ENCODE measurements at regions not wholly inside any gene's neighbourhood (a gene's known extent, or its start where the extent isn't known, plus 50 kb on each side); places are given as distances from the start of the nearest gene placed in this dataset.

GRCh38 chr18:37852464-37852863 is 286.9 kb upstream of the CELF4 start:
- H3K4me2 ChIP-seq = no peak overlapping the region
- no peak overlapping the region for H3K9ac ChIP-seq
- no peak overlapping the region for H2AFZ ChIP-seq (ENCODE audit: low read depth)
- no peak overlapping the region for H3K4me3 ChIP-seq (IDR thresholded peaks at IDR 0.05; ENCODE audit: insufficient read depth, low read depth, low read length)
- H3K36me3 ChIP-seq (ENCODE audit: insufficient read depth) = no peaks in the 10 kb centered on the region
- no peaks in the 10 kb centered on the region for H3K4me1 ChIP-seq (ENCODE audit: low read depth, poor library complexity, severe bottlenecking)
- no peak for TF ChIP-seq CTCF (conservative IDR thresholded peaks at IDR 0.05; ENCODE audit: low read depth, low read length)
- no peaks in the 10 kb centered on the region for H4K20me1 ChIP-seq (ENCODE audit: insufficient read depth)
- H3K27me3 ChIP-seq (ENCODE audit: insufficient read depth, low read depth) = no peaks in the 10 kb centered on the region
- H3K27ac ChIP-seq = no peak overlapping the region
- H3K79me2 ChIP-seq (ENCODE audit: insufficient read depth, low read depth) = no peaks in the 10 kb centered on the region

- Histone ChIP-seq H3K4me1 (ENCODE audit: low read depth, poor library complexity, severe bottlenecking) (no peaks in the 10 kb centered on the region), H3K27ac (no peak overlapping the region), H4K20me1 (ENCODE audit: insufficient read depth) (no peaks in the 10 kb centered on the region), H3K27me3 (ENCODE audit: insufficient read depth, low read depth) (no peaks in the 10 kb centered on the region), H3K36me3 (ENCODE audit: insufficient read depth) (no peaks in the 10 kb centered on the region), H2AFZ (ENCODE audit: low read depth) (no peak overlapping the region), H3K9ac (no peak overlapping the region), H3K4me3 (IDR thresholded peaks at IDR 0.05; ENCODE audit: insufficient read depth, low read depth, low read length) (no peak overlapping the region), H3K79me2 (ENCODE audit: insufficient read depth, low read depth) (no peaks in the 10 kb centered on the region), H3K4me2 (no peak overlapping the region)
- TF ChIP-seq CTCF (conservative IDR thresholded peaks at IDR 0.05; ENCODE audit: low read depth, low read length) = no peak
Observed at GRCh38 chr18:37847544-37847943, 281.9 kb upstream of the CELF4 start.

- H3K27me3 ChIP-seq (ENCODE audit: insufficient read depth, low read depth) = no peaks in the 10 kb centered on the region
- no peaks in the 10 kb centered on the region for H3K4me1 ChIP-seq (ENCODE audit: low read depth, poor library complexity, severe bottlenecking)
- no peak overlapping the region for H3K9ac ChIP-seq
- no peaks in the 10 kb centered on the region for H3K79me2 ChIP-seq (ENCODE audit: insufficient read depth, low read depth)
- no peaks in the 10 kb centered on the region for H3K36me3 ChIP-seq (ENCODE audit: insufficient read depth)
- no peak overlapping the region for H3K27ac ChIP-seq
- H3K4me2 ChIP-seq = no peak overlapping the region
- no peak overlapping the region for H3K4me3 ChIP-seq (IDR thresholded peaks at IDR 0.05; ENCODE audit: insufficient read depth, low read depth, low read length)
- TF ChIP-seq CTCF (conservative IDR thresholded peaks at IDR 0.05; ENCODE audit: low read depth, low read length) = no peak
- no peaks in the 10 kb centered on the region for H4K20me1 ChIP-seq (ENCODE audit: insufficient read depth)
- H2AFZ ChIP-seq (ENCODE audit: low read depth) = no peak overlapping the region
Observed at GRCh38 chr18:37846996-37847395, 281.4 kb upstream of the CELF4 start.

GRCh38 chr18:37845498-37845897 is 279.9 kb upstream of the CELF4 start:
- peaks cover 3% of the 10 kb centered on the region for H3K4me1 ChIP-seq (ENCODE audit: low read depth, poor library complexity, severe bottlenecking)
- H3K27ac ChIP-seq = no peak overlapping the region
- no peak overlapping the region for H3K4me2 ChIP-seq
- no peak for TF ChIP-seq CTCF (conservative IDR thresholded peaks at IDR 0.05; ENCODE audit: low read depth, low read length)
- H4K20me1 ChIP-seq (ENCODE audit: insufficient read depth) = no peaks in the 10 kb centered on the region
- H3K79me2 ChIP-seq (ENCODE audit: insufficient read depth, low read depth) = no peaks in the 10 kb centered on the region
- no peak overlapping the region for H2AFZ ChIP-seq (ENCODE audit: low read depth)
- no peak overlapping the region for H3K4me3 ChIP-seq (IDR thresholded peaks at IDR 0.05; ENCODE audit: insufficient read depth, low read depth, low read length)
- no peak overlapping the region for H3K9ac ChIP-seq
- no peaks in the 10 kb centered on the region for H3K27me3 ChIP-seq (ENCODE audit: insufficient read depth, low read depth)
- no peaks in the 10 kb centered on the region for H3K36me3 ChIP-seq (ENCODE audit: insufficient read depth)
